Activated CD4-positive, alpha-beta T cell treated with anti-CD3 and anti-CD28 coated beads, Interleukin-2, amount 50 U/mL, for 24 hours (primary cell): ENCODE measurements at regions not wholly inside any gene's neighbourhood (a gene's known extent, or its start where the extent isn't known, plus 50 kb on each side); places are given as distances from the start of the nearest gene placed in this dataset.
"Not testable (repeated sequence)": the region's sequence is repeated elsewhere in the genome, so short reads cannot be mapped to it uniquely, and the experiment has no call there.

ENCODE experiments used
- DNase-seq, 2 donors: peaks; one replicate each; pipeline ENCODE4 v3.0.0-alpha.2; 2020; ENCODE audit warnings: low read depth in 1 of 2, low spot score in 1 of 2

DNA sequence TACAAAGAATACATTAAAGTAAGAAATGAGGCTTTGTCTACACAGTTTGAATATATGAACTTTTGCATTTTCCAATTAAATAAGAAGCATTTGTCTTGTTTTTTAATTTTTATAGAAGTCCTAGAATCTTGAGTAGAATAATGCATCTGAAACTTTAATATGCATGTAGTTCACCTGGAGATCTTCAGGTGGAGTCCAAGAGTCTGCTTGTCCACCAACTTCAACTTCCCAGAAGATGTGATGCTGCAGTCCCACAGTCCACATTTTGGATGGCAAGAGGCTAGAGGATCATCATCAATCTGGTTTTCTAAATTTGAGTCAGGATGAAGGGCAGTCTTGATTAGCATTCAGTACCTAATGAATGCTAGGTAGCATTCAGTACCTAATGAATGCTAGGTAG lies 357.6 kb upstream of the SOX2 start:
- no peak for DNase-seq

DNA sequence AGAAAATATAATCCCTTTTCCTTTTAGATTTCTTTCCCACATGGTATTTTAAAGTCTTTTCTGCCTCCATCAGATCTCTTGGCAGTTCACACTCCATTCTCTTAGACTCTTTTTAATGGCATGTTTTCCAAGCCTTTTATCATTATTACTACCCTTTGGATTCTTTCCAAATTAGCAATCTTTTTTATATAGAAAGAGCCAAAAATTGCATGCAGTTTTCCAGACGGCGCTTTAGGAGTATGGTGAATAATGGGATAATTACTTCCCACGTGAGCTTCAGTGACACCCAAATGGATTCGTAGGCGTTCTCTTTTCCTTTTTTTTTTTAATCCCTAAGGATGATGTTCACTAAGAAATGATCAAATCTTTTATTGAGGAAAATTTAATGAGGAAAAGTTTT lies 354.8 kb upstream of the DNAJC19 start:
- DNase-seq: no peak

DNA sequence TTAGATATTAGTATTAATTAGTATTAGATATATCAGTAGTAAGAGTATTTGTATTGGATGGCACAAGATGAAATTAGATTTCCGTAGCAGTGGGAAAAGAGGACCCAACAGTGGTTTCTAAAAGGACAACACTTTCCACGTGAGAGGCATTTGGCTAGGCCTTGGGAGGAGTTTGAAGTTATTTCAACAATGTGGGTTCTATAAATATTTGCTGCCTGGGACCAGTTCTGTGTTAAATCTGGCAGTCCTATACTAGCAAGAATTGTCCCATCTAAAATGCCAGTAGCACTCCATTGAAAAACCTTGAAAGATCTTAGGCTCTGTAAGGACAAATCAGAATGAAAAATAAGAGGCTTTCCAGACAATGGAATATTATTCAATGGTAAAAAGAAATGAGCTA lies 347.1 kb upstream of the DNAJC19 start:
- DNase-seq: no peak

DNA sequence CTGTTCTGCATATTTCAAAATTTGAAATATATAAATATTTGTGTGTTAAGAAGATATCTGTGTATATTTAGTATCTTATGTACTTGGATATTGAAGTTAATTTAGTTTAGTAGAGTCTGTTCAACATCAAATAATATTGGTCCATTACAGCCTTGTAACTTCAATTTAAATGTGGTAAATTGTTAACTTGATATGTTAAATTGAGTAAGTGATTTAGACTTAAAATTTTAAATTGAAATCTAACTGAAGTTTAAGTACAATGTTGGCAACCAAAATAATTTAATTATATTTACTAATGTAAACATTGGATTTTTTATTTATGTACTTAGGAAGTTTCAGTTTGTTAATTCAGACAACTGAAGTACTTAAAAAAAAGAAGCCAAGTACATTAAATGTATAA lies 343.9 kb upstream of the DNAJC19 start:
- DNase-seq: no peak

DNA sequence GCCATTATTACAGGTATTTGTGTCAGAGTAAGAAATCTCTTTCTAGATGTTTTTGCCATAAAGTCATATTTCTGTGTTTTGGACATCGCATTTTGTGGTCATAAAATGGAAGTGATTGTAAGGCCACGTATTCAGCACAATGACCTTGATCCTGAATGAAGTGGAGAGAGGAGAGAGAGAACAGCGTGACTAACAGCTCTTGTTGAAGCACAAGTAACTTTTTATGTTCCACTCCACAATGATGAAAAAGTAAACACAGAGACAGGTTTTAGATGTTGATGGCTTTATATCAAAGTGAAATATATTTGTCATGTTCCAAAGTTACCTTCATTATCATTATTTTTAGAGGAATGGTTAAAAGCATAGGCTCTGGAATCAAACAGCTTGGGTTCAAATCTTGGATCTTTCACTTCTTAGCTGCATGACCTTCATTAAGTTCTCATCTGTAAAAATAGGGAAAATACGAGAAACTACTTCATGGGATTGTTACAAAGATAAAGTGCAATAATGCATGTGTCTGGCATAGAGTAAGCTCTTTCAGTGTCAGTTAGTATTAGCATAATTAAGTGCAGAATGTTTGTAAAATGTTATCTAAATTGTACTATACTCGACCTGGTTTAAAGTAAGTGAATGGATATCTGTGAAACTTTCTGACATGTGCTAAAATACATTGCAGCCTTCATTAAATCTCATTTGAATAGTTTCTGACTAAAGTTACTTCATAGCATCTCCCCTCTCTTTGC lies 341.5 kb upstream of the DNAJC19 start:
- no peak for DNase-seq

DNA sequence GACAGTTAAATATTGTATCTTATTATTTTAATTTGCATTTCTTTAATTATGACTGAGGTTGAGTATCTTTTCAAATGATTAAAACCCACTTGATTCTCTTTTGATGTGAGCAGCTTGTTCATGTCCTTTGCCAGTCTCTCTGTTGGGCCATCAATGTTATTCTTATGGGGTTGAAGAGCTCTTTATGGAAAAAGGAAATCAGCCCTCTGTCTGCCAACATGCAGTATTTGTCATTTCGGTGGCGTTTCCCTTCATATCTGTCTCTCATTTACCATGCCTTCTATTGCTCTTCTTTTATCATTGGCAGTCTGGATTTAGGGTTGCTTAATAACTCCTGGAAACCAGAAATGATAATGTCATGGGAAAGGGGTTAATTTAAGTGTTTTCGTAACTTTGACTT lies 340.7 kb upstream of the DNAJC19 start:
- DNase-seq: no peak

DNA sequence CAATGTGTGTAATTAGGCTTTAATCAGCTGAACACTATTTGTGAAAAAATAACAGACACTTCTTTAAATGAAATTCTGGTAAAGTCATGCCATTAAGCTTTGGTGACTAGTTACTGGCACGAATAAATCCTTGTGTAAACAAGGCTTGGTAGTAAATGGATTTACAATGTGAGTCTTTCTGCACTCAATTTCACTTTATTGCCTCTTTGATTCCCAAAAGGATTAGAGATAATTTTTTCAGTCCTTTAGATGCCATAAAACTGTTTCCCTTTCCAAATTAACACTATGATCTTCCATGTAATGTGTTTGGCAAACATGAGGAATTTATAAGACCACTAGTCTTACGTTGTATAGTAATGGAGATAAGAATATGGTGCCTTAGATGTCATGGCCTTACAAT lies 339.5 kb upstream of the DNAJC19 start:
- no peak for DNase-seq

DNA sequence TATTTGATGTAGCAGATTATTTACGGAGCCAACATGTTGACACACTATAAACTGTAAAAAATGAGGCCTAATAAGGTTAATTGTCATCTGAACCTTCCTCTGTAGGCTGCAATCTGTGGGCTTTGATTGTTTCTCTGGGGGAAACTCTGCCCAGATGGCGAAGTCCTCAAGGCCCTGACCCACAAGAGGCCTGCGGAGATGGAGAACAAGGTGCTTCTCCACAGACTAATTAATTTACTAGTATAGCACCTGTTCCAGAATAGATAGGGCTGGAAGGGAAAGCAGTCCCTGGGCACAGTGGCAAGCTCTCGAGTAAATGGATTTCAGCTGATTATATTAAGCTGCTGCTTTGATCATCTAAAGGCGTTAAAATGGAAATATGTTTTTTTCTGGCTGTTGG lies 338.8 kb upstream of the DNAJC19 start:
- DNase-seq: no peak

DNA sequence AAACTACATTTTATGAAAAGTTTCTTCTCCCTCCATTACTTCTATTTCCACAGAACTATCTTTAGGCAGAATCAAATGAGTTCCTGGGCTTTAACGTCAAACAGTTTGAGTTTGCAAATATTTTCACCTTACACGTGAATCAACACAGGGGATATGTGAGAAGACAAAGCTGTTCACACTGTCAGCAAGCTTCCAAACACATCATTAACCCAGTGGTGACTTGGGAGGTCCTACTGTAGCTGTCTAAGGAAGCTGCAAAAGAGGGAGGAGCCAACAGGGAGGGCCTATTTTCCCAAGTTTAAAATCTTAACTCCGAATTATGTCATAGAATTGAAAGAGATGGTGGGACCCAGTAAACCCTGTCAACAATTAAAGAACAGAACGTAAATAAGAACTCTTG lies 337.8 kb upstream of the DNAJC19 start:
- no peak for DNase-seq

DNA sequence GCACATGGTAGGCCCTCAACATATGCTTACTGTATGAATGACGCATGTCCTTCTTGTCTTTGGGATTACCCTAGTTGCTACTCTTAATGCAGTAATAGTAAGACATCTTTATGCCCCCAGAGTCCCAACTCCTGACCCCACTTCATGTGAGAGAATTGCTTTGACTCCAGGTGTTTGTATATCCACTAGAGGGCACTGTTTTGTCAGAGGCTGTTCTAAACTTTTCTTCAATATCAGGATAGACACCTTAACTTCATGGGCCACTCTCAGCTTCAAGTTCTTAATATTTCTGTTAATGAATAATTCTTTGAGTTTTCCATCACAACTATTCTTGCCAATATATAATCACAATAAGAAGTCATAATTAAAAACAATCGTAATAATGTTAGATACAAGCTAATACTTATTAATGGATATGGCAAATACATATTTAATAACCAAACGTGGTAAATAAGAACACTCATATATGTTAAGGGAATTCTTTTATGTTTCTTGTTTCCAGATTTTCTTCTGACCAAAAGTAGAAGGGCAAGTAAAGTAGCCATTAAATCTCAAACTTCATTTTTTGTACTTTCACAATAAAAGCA lies 337.2 kb upstream of the DNAJC19 start:
- no peak for DNase-seq

DNA sequence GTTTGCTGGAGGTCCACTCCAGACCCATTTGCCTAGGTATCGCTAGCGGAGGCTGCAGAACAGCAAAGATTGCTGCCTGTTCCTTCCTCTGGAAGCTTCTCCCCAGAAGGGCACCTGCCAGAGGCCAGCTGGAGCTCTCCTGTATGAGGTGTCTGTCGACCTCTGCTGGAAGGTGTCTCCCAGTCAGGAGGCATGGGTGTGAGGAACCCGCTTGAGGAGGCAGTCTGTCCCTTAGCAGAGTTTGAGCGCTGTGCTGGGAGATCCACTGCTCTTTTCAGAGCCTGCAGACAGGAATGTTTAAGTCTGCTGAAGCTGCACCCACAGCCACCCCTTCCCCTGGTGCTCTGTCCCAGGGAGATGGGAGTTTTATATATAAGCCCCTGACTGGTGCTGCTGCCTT lies 335.0 kb upstream of the DNAJC19 start:
- not testable (repeated sequence) for DNase-seq

DNA sequence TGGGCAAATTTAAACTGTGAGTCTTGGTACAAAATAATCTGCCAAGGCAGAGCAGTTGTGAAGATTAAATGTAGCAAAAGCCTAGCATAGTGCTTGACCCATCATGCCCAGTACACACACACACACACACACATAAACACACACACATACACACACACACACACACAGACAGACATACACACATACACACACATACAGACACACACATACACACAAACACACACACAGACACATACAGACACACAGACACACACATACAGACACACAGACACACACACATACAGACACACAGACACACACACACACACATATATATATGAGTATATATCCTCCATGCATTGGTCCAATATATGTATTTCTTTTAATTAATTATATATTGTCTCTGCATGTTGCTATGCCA lies 328.8 kb upstream of the DNAJC19 start:
- DNase-seq: no peak

DNA sequence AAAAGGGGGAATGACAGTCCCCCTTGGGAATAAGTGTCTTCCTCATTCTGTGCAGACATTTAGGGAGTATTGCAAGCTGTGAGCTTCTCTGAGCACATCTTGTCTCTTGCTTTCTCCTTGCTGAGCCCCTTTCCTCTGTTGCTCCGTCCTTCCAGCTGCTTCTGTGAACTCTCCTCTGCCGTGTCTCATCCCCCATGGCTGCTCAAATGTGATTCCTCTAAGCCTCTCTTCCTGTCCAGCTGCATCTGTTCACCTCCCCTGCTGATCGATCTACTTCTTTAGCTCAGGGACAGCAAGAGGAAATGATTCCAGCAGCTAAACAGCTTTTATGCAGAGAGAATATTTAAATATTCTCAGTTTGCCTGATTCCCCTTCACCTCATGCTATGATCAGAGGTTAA lies 328.0 kb upstream of the DNAJC19 start:
- no peak for DNase-seq

DNA sequence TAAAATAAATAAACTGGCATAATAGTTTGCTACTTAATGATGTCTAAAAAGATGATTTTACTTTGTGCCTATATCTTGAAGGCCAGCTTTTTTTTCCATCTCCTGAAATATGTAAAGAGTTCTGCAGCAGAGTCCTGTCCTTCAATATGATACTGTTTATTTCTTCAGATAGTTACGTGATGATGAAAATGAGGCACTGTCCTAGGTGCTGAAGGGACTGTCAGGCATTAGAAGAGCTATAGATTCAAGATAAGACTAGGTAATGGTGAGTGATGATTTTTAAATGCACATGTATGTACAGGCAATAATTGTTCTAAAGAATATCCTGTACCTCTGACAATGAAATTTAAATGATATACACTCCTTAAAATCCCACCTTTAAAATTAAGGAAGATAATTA lies 326.9 kb upstream of the DNAJC19 start:
- DNase-seq: no peak

DNA sequence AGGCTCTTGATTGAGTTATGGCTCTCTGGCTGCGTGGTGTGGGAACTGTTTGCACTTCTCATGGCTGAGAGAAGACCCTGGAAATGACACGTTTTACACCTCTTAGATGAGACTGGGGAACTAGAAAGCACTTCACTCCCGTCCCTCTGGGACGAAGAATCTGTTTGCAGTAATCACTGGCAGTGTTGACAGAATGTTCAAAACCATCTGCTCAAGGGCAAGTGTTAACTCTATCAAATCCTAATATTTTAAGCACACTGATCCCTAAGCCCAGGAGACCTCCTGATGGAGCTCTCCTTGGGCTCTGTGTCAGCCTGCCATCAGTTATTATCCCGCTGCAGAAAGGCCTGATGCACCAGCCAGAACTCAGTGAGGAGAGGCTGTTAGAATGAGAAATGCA lies 323.8 kb upstream of the DNAJC19 start:
- no peak for DNase-seq

DNA sequence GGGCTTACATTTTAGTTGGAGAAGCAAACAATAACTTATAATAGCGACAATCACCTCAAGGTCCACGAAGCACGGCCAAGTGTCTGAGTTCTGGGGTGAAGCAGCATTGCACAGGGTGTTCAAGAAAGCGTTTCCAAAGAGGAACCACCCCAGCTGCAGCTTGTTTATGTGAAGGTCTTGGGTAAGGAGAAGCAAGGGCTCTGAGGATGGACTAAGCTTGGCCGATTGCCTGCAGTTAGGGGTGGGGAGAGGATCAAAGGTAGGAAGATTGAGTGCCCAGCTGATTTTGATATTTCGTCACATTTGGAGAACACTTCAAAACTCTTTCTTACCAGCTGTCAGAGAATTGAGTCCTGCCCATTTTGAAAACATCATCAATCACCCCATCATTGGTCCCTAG lies 321.6 kb upstream of the DNAJC19 start:
- DNase-seq: no peak

DNA sequence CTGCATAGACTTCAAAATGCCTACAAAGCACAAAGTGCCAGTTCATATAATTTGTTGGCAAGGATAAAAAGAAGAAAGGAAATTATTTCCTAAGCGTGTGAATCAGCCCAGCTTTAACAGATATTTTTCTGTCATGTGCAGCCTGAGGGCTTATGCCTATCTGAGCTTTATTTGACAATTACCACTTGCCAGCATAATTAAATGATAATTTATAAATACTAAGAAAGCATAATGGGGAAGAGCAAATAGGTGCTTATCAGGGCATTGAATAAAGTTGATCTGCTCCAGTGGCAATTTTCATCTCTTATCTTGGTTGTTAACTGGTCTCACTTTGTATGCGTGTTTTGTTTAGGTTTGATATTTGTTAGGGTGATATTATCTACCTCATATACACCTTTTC lies 313.4 kb upstream of the DNAJC19 start:
- no peak for DNase-seq

DNA sequence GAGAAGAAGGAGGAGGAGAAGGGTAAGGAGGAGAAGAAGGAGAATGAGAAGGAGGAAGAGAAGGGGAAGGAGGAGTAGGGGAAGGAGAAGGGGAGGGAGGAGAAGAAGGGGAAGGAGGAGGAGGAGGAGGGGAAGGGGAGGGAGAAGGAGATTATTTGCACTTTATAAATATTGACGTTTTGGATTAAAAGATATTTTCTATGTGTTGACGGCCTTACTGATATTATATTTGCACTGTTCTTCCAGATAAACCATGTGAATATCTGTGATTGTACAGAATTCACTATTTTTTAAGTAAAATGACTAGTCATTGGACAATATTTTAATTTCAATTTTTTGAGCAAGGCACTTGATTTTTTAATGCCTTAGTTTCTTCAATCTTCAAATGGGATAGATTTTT lies 310.5 kb upstream of the DNAJC19 start:
- no peak for DNase-seq

DNA sequence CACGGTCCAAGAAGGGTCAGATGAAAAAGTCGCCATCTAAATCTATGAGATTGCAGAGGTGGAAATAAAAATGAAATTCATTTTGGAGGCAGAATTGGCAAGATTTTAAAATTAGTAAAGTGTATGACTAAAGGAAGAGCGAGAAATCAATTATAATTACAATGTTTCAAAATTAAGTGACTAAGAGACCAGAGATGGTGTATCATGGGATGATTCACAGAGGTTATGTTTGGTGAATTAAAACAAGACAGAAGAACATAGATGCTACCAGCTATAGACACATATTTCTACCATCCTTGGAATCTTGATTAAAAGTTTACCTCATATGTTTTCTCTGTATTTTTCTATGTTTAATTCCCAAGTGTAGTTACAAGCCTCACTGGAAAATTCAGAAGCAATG lies 308.9 kb upstream of the DNAJC19 start:
- no peak for DNase-seq

DNA sequence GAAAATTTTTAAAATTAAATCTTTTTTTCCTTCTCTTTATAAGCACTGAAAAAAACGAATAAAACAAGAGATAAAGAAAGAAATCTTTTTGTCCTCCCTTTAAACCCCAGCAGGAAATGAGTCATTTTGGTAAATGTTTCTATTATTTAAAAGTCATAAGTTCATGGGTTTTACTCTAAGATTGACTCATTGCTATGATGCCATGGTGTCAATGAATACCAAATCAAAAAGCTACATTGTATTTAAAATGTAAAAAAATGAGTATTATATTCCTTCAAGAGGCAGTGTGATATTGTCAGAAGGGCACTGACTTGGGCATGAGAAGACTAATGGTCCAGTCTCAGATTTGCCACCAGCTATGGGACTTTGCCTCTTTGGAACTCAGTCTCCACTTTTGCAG lies 303.4 kb upstream of the DNAJC19 start:
- no peak for DNase-seq

DNA sequence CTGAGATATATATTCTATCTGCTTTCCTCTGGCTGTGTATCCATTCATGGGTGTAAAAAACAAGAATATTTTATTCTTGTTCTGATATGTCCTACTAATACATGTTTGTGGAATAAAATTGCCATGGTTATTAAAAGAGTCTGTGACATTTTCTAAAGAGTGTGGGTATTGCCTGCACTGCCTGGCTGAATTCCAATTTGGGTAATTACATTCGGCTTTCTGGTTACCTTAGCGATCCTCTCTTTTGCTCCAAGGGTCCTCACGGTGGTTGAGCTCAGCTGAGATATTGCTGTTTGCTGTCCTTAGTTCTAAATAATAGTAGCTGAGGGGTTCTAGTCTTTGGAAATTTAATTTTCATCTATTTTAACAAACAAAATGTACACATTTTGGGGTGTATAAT lies 301.4 kb upstream of the DNAJC19 start:
- no peak for DNase-seq

DNA sequence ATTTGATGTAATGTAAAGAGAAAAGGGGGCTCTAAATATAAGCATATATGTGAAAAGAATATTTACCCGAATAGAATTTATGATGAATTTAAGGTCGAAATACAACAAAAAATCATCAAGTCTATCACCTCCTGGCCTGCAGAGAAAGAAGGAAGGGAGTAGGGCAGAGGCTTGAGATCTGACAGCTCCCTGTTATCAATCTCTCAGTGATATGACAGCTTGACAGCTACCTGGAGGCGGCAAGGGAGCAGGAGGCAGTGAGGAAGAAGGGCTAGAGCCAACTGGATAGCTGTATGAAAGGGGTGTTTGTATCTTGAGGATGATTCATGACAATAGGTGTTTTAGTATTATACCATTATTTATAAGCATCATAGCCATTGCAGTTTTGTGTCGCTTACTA lies 299.8 kb upstream of the DNAJC19 start:
- DNase-seq: no peak

DNA sequence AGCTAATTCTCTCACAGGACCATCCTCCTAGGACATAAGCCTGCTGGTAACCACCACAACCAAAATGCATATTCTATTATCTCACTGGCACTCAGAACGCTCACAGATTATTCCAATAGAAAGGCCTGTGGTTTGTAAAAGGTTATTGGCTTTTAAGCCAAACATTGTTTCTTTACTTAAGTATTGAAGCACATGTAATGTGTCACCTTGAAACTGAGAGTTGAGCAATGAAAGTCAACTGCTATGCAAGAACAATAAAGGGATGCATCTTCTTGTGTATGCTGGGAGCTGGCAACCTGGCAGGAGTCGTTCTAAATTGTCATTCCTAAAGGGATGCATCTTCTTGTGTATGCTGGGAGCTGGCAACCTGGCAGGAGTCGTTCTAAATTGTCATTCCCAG lies 298.6 kb upstream of the DNAJC19 start:
- no peak for DNase-seq

DNA sequence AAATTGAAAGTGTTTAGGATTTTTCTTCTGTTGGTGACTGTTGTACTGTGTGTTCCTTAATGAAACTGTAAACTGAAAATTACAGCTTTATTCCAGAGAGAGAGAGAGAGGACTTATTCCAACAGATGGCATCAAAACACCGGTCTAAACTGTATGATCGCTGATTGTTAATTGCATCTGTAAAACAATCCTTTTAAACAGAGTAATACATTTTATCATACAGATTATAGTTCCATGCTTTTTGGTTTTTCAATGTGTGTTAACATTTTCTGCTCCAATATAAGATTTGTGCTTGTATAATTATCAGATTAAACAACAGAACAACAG lies 289.7 kb upstream of the DNAJC19 start:
- no peak for DNase-seq
